ENCODE measurements at regions not wholly inside any gene's neighbourhood (a gene's known extent, or its start where the extent isn't known, plus 50 kb on each side); places are given as distances from the start of the nearest gene placed in this dataset.

- 65% methylated on average over 1 of the region's 1 CpG for WGBS
- no peak for TF ChIP-seq RXRA (IDR thresholded peaks at IDR 0.05)
- TF ChIP-seq FOXA1 (IDR thresholded peaks at IDR 0.05): no peak
- TF ChIP-seq NR2F2 (IDR thresholded peaks at IDR 0.05): no peak
- no peak for TF ChIP-seq ZBTB33 (IDR thresholded peaks at IDR 0.05)
- DNase-seq (ENCODE audit: low spot score): no peak
Measured at GRCh38 chr2:33897741-33898140, 298.6 kb upstream of the FAM98A start.

GRCh38 chr2:33893824-33894223, 294.7 kb upstream of the FAM98A start:
- Histone ChIP-seq H3K27ac (ENCODE audit: low read depth in 1 of 2, low read length in 2 of 2) (no peak overlapping the region), H3K4me1 (ENCODE audit: control insufficient read depth in 4 of 4, insufficient read depth in 4 of 4, low read length in 3 of 4) (no peaks in the 10 kb centered on the region), H3K27me3 (ENCODE audit: control insufficient read depth in 4 of 4, insufficient read depth in 4 of 4, low read length in 3 of 4) (no peaks in the 10 kb centered on the region), H3K9me3 (ENCODE audit: control insufficient read depth in 4 of 4, low read length in 3 of 4) (no peaks in the 10 kb centered on the region), H3K9ac (ENCODE audit: low read depth in 1 of 2, low read length in 2 of 2) (no peak overlapping the region), H3K36me3 (ENCODE audit: control insufficient read depth in 4 of 4, insufficient read depth in 3 of 4, low read depth in 1 of 4, low read length in 3 of 4) (no peaks in the 10 kb centered on the region), H3K4me3 (ENCODE audit: low read depth in 1 of 3, low read length in 3 of 3) (no peak overlapping the region)
- DNase-seq (ENCODE audit: low spot score): no peak
- 55% methylated on average over 1 of the region's 1 CpG for WGBS
- TF ChIP-seq NR2F2 (IDR thresholded peaks at IDR 0.05) (no peak), YY1 (IDR thresholded peaks at IDR 0.05) (no peak), EGR1 (IDR thresholded peaks at IDR 0.05; ENCODE audit: low read depth in 2 of 2) (no peak), FOXA1 (IDR thresholded peaks at IDR 0.05) (no peak), GABPA (IDR thresholded peaks at IDR 0.05 in 1 of 2, conservative IDR thresholded peaks at IDR 0.05 in 1 of 2) (no peak)

More at GRCh38 chr2:33897741-33898140, 298.6 kb upstream of the FAM98A start:
- Histone ChIP-seq H3K36me3 (ENCODE audit: control insufficient read depth in 4 of 4, insufficient read depth in 3 of 4, low read depth in 1 of 4, low read length in 3 of 4) (no peaks in the 10 kb centered on the region), H3K4me1 (ENCODE audit: control insufficient read depth in 4 of 4, insufficient read depth in 4 of 4, low read length in 3 of 4) (no peaks in the 10 kb centered on the region), H3K27ac (ENCODE audit: low read depth in 1 of 2, low read length in 2 of 2) (no peak overlapping the region), H3K9ac (ENCODE audit: low read depth in 1 of 2, low read length in 2 of 2) (no peak overlapping the region), H3K27me3 (ENCODE audit: control insufficient read depth in 4 of 4, insufficient read depth in 4 of 4, low read length in 3 of 4) (no peaks in the 10 kb centered on the region), H3K4me3 (ENCODE audit: low read depth in 1 of 3, low read length in 3 of 3) (no peak overlapping the region), H3K9me3 (ENCODE audit: control insufficient read depth in 4 of 4, low read length in 3 of 4) (no peaks in the 10 kb centered on the region)

- H3K9ac ChIP-seq (ENCODE audit: low read depth in 1 of 2, low read length in 2 of 2): no peak overlapping the region
- no peaks in the 10 kb centered on the region for H3K9me3 ChIP-seq (ENCODE audit: control insufficient read depth in 4 of 4, low read length in 3 of 4)
- no peaks in the 10 kb centered on the region for H3K36me3 ChIP-seq (ENCODE audit: control insufficient read depth in 4 of 4, insufficient read depth in 3 of 4, low read depth in 1 of 4, low read length in 3 of 4)
- DNase-seq (ENCODE audit: low spot score): no peak
- no peak overlapping the region for H3K27ac ChIP-seq (ENCODE audit: low read depth in 1 of 2, low read length in 2 of 2)
- WGBS: 35% methylated on average over 4 of the region's 4 CpGs
- TF ChIP-seq ZBTB33 (IDR thresholded peaks at IDR 0.05): no peak
- no peak for TF ChIP-seq YY1 (IDR thresholded peaks at IDR 0.05)
- no peak for TF ChIP-seq RXRA (IDR thresholded peaks at IDR 0.05)
- no peak for TF ChIP-seq ATF3 (IDR thresholded peaks at IDR 0.05)
- TF ChIP-seq FOXA1 (IDR thresholded peaks at IDR 0.05): no peak
- no peak for TF ChIP-seq CTCF (IDR thresholded peaks at IDR 0.05; ENCODE audit: low read depth, low read length, missing input control)
- no peak for TF ChIP-seq HNF4A (conservative IDR thresholded peaks at IDR 0.05)
- TF ChIP-seq EGR1 (IDR thresholded peaks at IDR 0.05; ENCODE audit: low read depth in 2 of 2): no peak
- no peak for TF ChIP-seq RAD21 (IDR thresholded peaks at IDR 0.05)
- H3K4me1 ChIP-seq (ENCODE audit: control insufficient read depth in 4 of 4, insufficient read depth in 4 of 4, low read length in 3 of 4): no peaks in the 10 kb centered on the region
- no peaks in the 10 kb centered on the region for H3K27me3 ChIP-seq (ENCODE audit: control insufficient read depth in 4 of 4, insufficient read depth in 4 of 4, low read length in 3 of 4)
- H3K4me3 ChIP-seq (ENCODE audit: low read depth in 1 of 3, low read length in 3 of 3): no peak overlapping the region
Measured at GRCh38 chr2:33891616-33892015, 292.5 kb upstream of the FAM98A start.
